ENCODE measurements at regions not wholly inside any gene's neighbourhood (a gene's known extent, or its start where the extent isn't known, plus 50 kb on each side); places are given as distances from the start of the nearest gene placed in this dataset.

GRCh38 chr5:163894645-163895044, 389.2 kb downstream of the MAT2B start:
- no peak for TF ChIP-seq RAD21 (CRISPR knock-in tag; IDR thresholded peaks at IDR 0.05)
- no peak for TF ChIP-seq ZBTB46 (CRISPR knock-in tag; IDR thresholded peaks at IDR 0.05; ENCODE audit: borderline replicate concordance)
